ENCODE measurements at regions not wholly inside any gene's neighbourhood (a gene's known extent, or its start where the extent isn't known, plus 50 kb on each side); places are given as distances from the start of the nearest gene placed in this dataset.

DNA sequence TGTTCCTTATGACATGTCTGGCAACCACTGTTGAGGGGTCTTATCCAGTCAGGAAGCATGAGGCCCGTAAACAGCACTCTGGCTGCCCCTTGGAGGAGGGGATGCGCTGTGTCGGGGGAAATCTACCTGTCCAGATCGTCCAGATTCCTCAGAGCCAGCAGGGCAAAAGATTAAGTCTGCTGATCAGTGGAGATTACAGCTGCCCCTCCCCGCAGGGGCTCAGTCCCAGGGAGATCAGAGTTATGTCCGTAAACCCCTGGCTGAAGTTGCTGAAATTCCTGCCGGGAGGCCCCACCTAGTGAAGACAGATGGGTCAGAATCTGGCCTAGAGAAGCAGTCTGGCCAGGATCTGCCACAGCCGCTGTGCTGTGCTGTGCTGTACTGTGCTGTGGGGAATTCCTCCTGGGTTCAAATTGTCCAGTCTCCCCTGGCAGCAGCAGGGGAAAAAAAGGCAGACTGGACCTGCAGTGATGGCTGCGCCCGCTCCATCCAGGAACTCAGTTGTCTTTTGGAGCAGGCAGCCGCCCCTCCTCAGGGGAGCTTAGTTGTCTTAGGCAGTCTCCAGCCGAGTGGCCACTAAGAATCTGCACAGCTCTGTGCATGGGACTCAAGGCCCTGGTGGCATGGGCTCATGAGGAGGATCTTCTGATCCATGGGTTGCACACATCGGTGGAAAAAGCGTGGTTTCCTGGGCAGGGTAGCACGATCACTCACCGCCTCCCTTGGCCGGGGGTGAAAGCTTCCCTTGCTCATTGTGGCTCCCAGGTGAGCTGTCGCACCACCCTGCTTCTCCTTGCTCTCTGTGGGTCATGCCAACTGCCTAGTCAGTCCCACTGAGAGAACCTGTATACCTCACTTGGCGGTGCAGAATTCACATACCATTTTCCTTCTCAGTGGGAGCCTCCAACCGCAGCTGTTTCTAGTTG lies 1368.8 kb upstream of the ADGRB3 start:
- intact Hi-C loops (cut with DNase I) = no loop called here
- DNase-seq (ENCODE audit: extremely low spot score in 2 of 2) = no peak
- H3K9me3 ChIP-seq = no peaks in the 10 kb centered on the region

GRCh38 chr6:67252663-67253062 lies 1382.4 kb upstream of the ADGRB3 start:
- intact Hi-C loops (cut with DNase I) = no loop called here
- DNase-seq (ENCODE audit: extremely low spot score in 2 of 2) = no peak
- H3K27me3 ChIP-seq = no peaks in the 10 kb centered on the region
- no peak overlapping the region for H3K4me3 ChIP-seq
- H3K4me1 ChIP-seq = no peaks in the 10 kb centered on the region
- H3K9me3 ChIP-seq = no peaks in the 10 kb centered on the region
- TF ChIP-seq POLR2A (IDR thresholded peaks at IDR 0.05) (no peak), POLR2AphosphoS5 (IDR thresholded peaks at IDR 0.05; ENCODE audit: insufficient read depth in 1 of 2, low read depth in 1 of 2) (no peak)
- TF ChIP-seq, protein P1, sequence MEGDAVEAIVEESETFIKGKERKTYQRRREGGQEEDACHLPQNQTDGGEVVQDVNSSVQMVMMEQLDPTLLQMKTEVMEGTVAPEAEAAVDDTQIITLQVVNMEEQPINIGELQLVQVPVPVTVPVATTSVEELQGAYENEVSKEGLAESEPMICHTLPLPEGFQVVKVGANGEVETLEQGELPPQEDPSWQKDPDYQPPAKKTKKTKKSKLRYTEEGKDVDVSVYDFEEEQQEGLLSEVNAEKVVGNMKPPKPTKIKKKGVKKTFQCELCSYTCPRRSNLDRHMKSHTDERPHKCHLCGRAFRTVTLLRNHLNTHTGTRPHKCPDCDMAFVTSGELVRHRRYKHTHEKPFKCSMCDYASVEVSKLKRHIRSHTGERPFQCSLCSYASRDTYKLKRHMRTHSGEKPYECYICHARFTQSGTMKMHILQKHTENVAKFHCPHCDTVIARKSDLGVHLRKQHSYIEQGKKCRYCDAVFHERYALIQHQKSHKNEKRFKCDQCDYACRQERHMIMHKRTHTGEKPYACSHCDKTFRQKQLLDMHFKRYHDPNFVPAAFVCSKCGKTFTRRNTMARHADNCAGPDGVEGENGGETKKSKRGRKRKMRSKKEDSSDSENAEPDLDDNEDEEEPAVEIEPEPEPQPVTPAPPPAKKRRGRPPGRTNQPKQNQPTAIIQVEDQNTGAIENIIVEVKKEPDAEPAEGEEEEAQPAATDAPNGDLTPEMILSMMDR (IDR thresholded peaks at IDR 0.05) = no peak
- H3K27ac ChIP-seq = no peak overlapping the region
- no peaks in the 10 kb centered on the region for H3K36me3 ChIP-seq

More for the DNA sequence above, 1368.8 kb upstream of the ADGRB3 start:
- Histone ChIP-seq H3K4me3 (no peak overlapping the region), H3K36me3 (no peaks in the 10 kb centered on the region), H3K4me1 (no peaks in the 10 kb centered on the region), H3K27me3 (no peaks in the 10 kb centered on the region), H3K27ac (no peak overlapping the region)
- TF ChIP-seq, protein P1 (IDR thresholded peaks at IDR 0.05) = no peak
- TF ChIP-seq POLR2A (IDR thresholded peaks at IDR 0.05) (no peak), POLR2AphosphoS5 (IDR thresholded peaks at IDR 0.05; ENCODE audit: insufficient read depth in 1 of 2, low read depth in 1 of 2) (no peak)

- intact Hi-C loops (cut with DNase I) = no loop called here
- DNase-seq (ENCODE audit: extremely low spot score in 2 of 2) = no peak
- Histone ChIP-seq H3K4me1 (no peaks in the 10 kb centered on the region), H3K4me3 (no peak overlapping the region), H3K9me3 (no peaks in the 10 kb centered on the region), H3K27me3 (no peaks in the 10 kb centered on the region), H3K36me3 (no peaks in the 10 kb centered on the region), H3K27ac (no peak overlapping the region)
- TF ChIP-seq, protein P1 (IDR thresholded peaks at IDR 0.05) = no peak
- no peak for TF ChIP-seq POLR2A (IDR thresholded peaks at IDR 0.05)
- TF ChIP-seq POLR2AphosphoS5 (IDR thresholded peaks at IDR 0.05; ENCODE audit: insufficient read depth in 1 of 2, low read depth in 1 of 2) = no peak
Measured at GRCh38 chr6:67248077-67248476, 1387.0 kb upstream of the ADGRB3 start.

GRCh38 chr6:67244037-67244436 lies 1391.0 kb upstream of the ADGRB3 start:
- H3K27me3 ChIP-seq = no peaks in the 10 kb centered on the region
- H3K9me3 ChIP-seq = no peaks in the 10 kb centered on the region
- H3K36me3 ChIP-seq = no peaks in the 10 kb centered on the region
- no peak for TF ChIP-seq POLR2A (IDR thresholded peaks at IDR 0.05)
- TF ChIP-seq, protein P1 (IDR thresholded peaks at IDR 0.05) = no peak
- no peak for TF ChIP-seq POLR2AphosphoS5 (IDR thresholded peaks at IDR 0.05; ENCODE audit: insufficient read depth in 1 of 2, low read depth in 1 of 2)
- no peaks in the 10 kb centered on the region for H3K4me1 ChIP-seq
- no peak overlapping the region for H3K4me3 ChIP-seq
- no peak overlapping the region for H3K27ac ChIP-seq
- no peak for DNase-seq (ENCODE audit: extremely low spot score in 2 of 2)
- intact Hi-C loops (cut with DNase I) = no loop called here

GRCh38 chr6:67237277-67237676 lies 1397.8 kb upstream of the ADGRB3 start:
- DNase-seq (ENCODE audit: extremely low spot score in 2 of 2) = no peak
- Histone ChIP-seq H3K27ac (no peak overlapping the region), H3K9me3 (no peaks in the 10 kb centered on the region), H3K27me3 (no peaks in the 10 kb centered on the region), H3K4me1 (no peaks in the 10 kb centered on the region), H3K36me3 (no peaks in the 10 kb centered on the region), H3K4me3 (no peak overlapping the region)
- intact Hi-C loops (cut with DNase I) = no loop called here
- no peak for TF ChIP-seq POLR2AphosphoS5 (IDR thresholded peaks at IDR 0.05; ENCODE audit: insufficient read depth in 1 of 2, low read depth in 1 of 2)
- TF ChIP-seq, protein P1 (IDR thresholded peaks at IDR 0.05) = no peak
- TF ChIP-seq POLR2A (IDR thresholded peaks at IDR 0.05) = no peak

Data from vagina (tissue), 2 donors.